ENCODE measurements at regions not wholly inside any gene's neighbourhood (a gene's known extent, or its start where the extent isn't known, plus 50 kb on each side); places are given as distances from the start of the nearest gene placed in this dataset.

DNA sequence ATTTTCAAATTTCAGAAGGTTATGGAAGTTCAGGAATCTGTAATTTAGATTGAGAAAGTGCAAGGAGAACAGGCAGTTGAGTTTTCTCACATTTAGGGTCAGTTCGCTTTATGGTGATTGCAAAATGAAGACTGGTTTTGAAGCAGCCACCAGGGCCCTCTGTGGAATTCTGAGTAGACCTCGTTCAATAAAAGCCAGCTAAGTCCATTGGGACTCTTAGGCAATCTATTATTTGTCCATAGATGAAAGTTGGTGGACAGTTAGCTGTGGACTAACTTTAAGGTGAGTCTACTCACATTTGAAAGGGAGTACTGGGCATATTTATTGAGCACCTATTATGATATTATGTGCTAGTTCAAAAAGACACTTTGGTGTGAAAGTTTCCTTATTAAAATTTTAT, 266.3 kb upstream of the LINC00305 start:
- TF ChIP-seq, protein P1, sequence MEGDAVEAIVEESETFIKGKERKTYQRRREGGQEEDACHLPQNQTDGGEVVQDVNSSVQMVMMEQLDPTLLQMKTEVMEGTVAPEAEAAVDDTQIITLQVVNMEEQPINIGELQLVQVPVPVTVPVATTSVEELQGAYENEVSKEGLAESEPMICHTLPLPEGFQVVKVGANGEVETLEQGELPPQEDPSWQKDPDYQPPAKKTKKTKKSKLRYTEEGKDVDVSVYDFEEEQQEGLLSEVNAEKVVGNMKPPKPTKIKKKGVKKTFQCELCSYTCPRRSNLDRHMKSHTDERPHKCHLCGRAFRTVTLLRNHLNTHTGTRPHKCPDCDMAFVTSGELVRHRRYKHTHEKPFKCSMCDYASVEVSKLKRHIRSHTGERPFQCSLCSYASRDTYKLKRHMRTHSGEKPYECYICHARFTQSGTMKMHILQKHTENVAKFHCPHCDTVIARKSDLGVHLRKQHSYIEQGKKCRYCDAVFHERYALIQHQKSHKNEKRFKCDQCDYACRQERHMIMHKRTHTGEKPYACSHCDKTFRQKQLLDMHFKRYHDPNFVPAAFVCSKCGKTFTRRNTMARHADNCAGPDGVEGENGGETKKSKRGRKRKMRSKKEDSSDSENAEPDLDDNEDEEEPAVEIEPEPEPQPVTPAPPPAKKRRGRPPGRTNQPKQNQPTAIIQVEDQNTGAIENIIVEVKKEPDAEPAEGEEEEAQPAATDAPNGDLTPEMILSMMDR (optimal IDR thresholded peaks at IDR 0.05 in 1 of 3, IDR thresholded peaks at IDR 0.05 in 1 of 3, conservative IDR thresholded peaks at IDR 0.05 in 1 of 3; ENCODE audit: extremely low read depth in 1 of 3, insufficient read depth in 2 of 3, low read length in 3 of 3) = no peak
- no peak for TF ChIP-seq EZH2 (IDR thresholded peaks at IDR 0.05; ENCODE audit: low read length)

All from keratinocyte (primary cell).